SH-SY5Y (cell line): ENCODE measurements at regions not wholly inside any gene's neighbourhood (a gene's known extent, or its start where the extent isn't known, plus 50 kb on each side); places are given as distances from the start of the nearest gene placed in this dataset.

Experiments
- GATA2 ChIP-seq: IDR thresholded peaks from 2 replicates; pipeline ENCODE4 v1.6.1; 2011; ENCODE audit warnings: mild to moderate bottlenecking, low read depth, low read length
- GATA3 ChIP-seq: IDR thresholded peaks from 2 replicates; pipeline ENCODE4 v1.6.1; 2011; ENCODE audit warnings: low read depth, mild to moderate bottlenecking, low read length, moderate library complexity

DNA sequence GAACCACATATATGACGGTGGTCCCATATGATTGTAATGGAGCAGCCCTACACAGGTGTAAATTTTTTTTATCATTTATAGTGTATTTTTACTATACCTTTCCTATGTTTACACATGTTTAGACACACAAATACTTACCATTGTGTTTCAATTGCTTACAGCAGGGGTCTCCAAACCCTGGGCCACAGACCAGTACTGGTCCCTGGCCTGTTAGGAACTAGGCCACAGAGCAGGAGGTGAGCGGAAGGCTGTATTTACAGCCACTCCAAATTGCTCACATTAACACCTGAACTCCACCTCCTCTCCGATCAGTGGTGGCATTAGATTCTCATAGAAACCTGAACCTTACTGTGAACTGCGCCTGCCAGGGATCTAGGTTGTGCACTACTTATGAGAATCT is 201.8 kb upstream of the NDST4 start:
- TF ChIP-seq GATA2: no peak
- no peak for TF ChIP-seq GATA3

DNA sequence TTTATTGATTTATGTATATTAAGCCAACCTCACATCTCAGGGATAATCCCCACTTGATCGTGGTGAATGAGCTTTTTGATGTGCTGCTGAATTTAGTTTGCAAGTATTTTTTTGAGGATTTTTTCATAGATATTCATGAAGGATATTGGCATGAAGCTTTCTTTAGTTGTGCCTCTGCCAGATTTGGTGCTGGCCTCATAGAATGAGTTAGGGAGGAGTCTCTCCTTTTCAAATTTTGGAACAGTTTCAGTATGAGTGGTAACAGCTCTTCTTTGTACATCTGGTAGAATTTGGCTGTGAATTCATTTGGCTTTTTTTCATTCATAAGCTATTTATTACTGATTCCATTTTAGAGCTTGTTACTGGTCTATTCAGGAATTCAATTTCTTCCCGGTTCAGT is 197.2 kb upstream of the NDST4 start:
- TF ChIP-seq GATA2: no peak
- no peak for TF ChIP-seq GATA3

DNA sequence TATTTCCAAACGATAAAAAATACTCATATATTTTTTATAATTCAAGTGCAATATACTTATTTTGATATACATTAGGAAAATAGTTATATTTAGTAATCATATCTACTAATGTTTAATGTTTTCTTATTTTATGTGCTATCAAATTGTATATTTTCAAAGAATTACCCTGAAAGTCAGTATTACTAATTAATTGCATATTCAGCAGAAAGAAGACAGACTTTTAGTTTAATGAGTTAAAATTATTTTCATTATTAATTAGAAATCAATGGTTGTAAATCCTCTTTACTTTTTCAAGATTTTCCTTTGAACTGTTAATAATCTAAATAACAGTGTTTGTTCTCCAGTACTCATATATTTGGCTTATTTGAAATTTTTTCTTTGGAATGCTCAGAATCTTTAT is 181.3 kb upstream of the NDST4 start:
- no peak for TF ChIP-seq GATA3
- no peak for TF ChIP-seq GATA2

DNA sequence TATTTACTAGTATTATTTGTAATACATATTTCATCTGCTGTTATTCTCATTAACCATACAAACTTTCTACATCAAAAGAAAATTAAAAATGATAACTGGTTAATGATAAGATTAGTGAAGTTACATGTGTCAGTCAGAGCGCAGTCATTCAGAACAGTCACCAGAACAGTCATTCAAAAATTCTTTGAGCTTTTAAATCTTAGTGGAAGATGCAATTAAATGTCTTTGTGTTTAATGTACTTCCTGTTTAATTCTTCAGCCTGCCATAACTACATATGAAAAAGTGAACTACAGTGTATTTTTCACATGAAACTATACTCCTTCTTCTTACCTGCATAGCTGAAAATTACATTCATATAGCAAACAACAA is 179.7 kb upstream of the NDST4 start:
- TF ChIP-seq GATA3: no peak
- no peak for TF ChIP-seq GATA2

DNA sequence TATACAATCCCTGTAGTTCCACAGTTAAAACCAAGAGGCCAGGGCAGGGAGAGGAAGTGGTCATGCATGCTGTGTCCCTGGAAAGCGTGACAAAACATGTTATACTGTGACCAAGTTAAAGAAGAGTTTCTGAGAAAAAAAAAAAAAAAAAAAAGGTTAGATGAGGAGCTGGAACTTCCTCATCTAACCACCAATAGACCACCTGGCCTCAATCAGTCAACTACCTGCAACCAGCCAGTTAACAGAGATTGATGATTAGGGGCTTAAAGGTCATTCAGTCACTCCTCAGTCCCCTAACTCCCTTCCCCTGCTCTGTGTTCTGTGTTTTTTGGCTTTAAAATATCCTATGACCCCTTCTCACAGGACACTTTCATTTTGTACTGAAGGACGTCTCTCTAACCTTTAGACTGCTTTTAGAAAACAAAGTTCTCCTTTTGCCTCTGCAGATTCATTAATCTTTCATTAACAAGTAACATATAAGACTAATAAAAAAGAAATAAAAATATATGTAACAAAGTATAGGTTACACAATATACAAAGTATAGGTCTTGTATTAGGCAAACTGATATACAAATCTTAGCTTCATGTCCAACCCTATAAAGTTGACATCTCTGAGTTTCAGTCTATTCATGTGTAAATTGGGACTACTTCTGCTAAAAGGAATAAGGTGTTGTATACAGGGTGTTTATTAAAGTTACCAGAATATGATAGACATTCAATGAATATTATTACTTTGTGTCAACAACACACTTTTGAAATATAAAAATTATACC is 179.1 kb upstream of the NDST4 start:
- TF ChIP-seq GATA3: no peak
- TF ChIP-seq GATA2: no peak

DNA sequence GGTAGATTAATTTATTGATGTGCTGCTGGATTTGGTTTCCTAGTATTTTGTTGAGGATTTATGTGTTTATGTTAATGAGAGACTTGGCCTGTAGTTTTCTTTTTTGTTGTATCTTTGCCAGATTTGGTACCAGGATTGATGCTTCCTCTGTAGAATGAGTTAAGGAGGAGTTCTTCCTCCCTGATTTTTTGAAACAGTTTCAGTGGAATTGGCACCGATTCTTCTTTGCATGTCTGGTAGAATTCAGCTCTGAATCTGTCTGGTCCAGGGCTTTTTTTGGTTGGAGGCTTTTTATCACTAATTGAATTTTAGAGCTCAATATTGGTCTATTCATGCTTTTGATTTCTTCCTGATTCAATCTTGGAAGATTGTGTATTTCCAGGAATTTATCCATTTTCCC is 174.0 kb upstream of the NDST4 start:
- TF ChIP-seq GATA3 (no peak), GATA2 (no peak)

DNA sequence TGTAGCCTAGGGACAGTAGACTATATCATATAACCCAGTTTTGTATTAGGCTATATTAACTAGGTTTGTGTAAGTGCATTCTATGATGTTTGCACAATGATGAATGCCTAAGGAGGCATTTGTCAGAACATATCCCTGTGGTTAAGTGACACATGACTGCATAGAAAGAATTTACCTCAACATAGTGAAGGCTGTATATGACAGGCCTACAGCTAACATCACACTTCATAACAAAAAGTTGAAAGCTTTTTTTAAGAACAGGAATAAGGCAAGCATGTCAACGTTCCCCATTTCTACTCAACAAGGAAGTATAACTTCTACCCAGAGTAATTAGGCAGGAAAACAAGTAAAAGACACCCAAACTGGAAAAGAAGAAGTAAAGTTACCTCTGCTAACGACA is 165.9 kb upstream of the NDST4 start:
- TF ChIP-seq GATA3 (no peak), GATA2 (no peak)

DNA sequence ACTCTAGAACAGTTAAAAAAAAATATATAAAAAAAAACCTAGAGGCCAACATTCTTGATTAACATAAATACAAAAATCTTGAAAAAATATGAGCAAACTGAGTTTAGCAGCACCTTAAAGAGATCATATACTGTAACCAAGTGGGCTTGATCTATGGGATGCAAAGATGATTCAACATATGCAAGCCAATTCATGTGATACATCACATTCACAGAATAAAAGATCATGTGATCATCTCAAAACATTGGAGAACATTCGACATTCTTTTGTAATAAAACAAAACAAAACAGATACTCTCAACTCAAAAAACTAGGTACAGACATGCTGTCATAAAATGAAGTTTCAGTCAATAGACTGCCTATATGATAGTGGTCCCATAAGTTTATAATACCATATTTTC is 165.4 kb upstream of the NDST4 start:
- no peak for TF ChIP-seq GATA2
- no peak for TF ChIP-seq GATA3

DNA sequence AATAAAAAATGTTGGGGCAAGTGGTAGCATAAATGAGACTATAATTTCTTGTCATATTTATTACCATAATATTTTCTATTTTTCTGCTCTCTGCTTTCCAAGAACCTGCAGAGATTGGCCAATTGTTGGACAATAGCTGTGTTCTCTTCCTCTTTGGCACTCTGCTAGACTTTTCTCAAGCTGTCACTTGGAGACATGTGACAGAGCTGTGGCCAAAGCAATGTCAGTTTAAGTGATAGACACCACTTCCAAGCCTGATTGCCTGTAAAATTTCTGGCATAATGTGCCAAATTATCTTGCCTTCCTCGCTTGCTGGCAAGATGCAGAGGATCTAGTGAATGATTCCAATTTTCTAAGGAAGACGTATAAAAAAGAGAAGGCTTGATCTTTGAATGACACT is 162.2 kb upstream of the NDST4 start:
- TF ChIP-seq GATA2: no peak
- no peak for TF ChIP-seq GATA3

DNA sequence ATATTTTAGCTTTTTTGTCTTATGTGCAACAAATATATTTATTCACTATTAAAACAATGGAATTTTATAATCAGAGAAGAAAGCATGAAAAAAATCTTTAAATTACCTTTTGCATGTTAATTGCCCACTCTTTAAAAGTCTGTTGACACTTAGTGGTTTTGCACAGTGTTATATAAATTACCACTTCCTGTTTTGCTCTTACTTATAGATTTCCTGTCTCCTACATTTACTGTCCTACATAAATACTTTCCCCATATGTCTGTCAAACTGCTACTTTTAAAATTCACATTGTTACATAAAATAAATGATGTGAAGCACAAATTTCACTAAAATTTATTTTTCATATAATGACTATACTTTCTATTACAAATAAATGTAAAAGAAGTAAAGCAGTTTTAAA is 161.1 kb upstream of the NDST4 start:
- TF ChIP-seq GATA2 (no peak), GATA3 (no peak)

DNA sequence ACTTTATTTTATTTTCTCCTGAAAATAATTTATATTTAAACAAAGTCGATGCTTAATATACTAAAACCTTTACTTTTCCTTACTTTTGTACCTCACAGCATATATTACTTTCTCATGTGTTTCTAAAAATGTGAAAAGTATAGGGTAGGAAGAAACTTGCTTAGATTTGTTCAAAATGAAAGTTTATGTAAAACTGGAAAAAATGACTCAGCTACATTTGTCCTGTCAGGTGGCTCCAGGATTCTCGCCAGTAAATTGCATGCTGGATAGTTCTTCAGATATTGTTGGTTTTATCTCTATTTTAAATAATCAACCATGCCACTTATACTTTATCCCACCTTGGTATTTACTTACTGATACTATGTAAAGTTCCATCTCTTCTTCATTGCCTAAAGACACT is 159.2 kb upstream of the NDST4 start:
- TF ChIP-seq GATA2 (no peak), GATA3 (no peak)

DNA sequence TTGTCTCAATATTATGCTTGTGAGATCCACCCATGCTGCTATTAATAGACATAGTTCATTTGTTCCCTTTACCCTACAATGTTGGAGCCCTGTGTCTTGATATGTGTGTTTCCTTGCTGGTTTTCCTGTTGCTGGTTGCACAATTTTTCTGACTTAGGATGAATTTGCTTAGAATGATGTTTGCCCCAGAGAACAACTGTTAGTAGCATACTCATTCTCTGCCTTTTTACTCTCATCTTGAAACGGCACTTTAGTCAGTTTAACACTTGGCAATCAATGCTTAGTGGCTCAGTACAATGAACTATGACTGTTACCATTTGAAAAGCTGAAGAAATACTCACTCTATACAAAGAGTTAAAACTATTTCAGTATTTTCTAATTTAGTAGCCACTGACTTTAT is 158.8 kb upstream of the NDST4 start:
- TF ChIP-seq GATA3 (no peak), GATA2 (no peak)

DNA sequence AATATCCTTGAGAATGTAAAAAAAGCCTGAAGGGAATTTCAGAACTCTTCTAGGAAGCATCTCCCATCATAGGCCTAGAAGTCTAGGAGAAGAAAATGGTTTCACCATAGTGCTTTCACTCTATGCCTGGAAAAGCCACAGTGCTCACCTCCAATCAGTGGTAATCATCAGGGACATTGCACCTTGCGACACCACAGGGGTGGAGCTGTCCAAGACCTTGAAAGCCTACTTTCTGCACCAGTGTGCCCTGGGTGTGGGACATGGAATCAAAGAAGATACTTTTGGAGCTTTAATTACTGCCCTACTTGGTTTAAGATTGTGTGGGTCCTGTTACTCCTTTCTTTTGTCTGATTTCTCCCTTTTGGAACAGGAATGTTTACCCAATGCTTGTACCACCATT is 146.8 kb upstream of the NDST4 start:
- TF ChIP-seq GATA3 (no peak), GATA2 (no peak)

DNA sequence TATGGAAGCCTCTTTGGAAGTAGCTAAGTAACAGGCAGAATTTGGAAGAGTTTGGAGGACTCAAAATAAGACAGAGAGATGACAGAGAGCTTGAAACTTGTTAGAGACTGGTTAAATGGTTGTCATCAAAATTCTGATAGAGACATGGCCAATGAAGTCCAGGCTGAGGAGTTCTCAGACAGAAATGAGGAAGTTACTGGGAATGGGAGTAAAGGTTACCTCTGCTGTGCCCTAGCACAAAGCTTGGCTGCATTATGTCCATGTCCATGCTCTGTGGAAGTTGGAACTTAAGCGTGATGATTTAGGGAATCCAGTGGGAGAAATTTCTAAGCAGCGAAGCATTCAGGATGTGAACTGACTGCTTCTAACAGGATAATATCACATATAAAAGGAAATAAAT is 146.2 kb upstream of the NDST4 start:
- no peak for TF ChIP-seq GATA2
- TF ChIP-seq GATA3: no peak

DNA sequence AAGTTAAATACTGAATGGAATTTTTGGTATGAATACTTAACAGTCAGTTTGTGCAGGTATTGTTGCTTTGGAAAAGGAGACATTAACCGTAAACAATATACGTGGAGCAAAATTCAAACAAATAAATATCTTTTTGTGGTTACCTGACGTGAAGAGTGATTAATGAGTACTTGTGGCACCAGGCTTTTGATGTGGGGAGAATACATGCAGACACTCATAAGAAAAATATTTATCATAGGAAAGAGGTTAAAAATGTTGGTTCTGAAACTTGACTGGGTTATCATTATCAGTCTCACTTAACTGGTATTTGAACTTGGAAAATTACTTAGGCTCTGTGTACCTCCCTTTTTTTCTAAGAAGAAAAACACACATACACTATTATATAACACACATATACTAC is 136.4 kb upstream of the NDST4 start:
- TF ChIP-seq GATA3 (no peak), GATA2 (no peak)
